Neuronal stem cell (in vitro differentiated cells): ENCODE measurements at regions not wholly inside any gene's neighbourhood (a gene's known extent, or its start where the extent isn't known, plus 50 kb on each side); places are given as distances from the start of the nearest gene placed in this dataset. TPM values are rescaled to one million over a fixed set of nuclear protein-coding genes. Genes with fewer than 3 reads are reported as not detected.

Experiments
- DNase-seq: peaks from one replicate; pipeline ENCODE4 v3.0.0-alpha.2; 2013; ENCODE audit warnings: low spot score
- H2AFZ ChIP-seq: one replicate; pipeline ENCODE4 v1.6.1; 2013; ENCODE audit warnings: mild to moderate bottlenecking, low read length, inconsistent platforms
- H2AK5ac ChIP-seq: 2 replicates; pipeline ENCODE4 v1.6.1; 2013; ENCODE audit warnings: low read depth, mild to moderate bottlenecking, inconsistent platforms, low read length, moderate library complexity, mixed read lengths
- H2BK120ac ChIP-seq: 2 replicates; pipeline ENCODE4 v1.6.1; 2013; ENCODE audit warnings: low read depth, mild to moderate bottlenecking, inconsistent platforms, low read length, moderate library complexity, mixed read lengths
- H2BK12ac ChIP-seq: one replicate; pipeline ENCODE4 v1.6.1; 2013; ENCODE audit warnings: low read length, inconsistent platforms
- H2BK15ac ChIP-seq: 2 replicates; pipeline ENCODE4 v1.6.1; 2013; ENCODE audit warnings: mild to moderate bottlenecking, low read length, inconsistent platforms, mixed read lengths
- H2BK5ac ChIP-seq: one replicate; pipeline ENCODE4 v1.6.1; 2013; ENCODE audit warnings: inconsistent platforms, mild to moderate bottlenecking, low read length, moderate library complexity
- H3K14ac ChIP-seq: one replicate; pipeline ENCODE4 v1.6.1; 2013; ENCODE audit warnings: low read length, inconsistent platforms
- H3K18ac ChIP-seq: 2 replicates; pipeline ENCODE4 v1.6.1; 2013; ENCODE audit warnings: low read length, inconsistent platforms
- H3K23ac ChIP-seq: 2 replicates; pipeline ENCODE4 v1.6.1; 2013; ENCODE audit warnings: low read depth, mild to moderate bottlenecking, mixed read lengths, low read length, inconsistent platforms; ENCODE audit not compliant: poor library complexity
- H3K27ac ChIP-seq: replicated peaks from 3 replicates; pipeline ENCODE4 v1.5.1; 2013; ENCODE audit warnings: low read length, inconsistent platforms
- H3K27me3 ChIP-seq, 3 experiments: 2 replicates each; pipeline ENCODE4 v1.6.1; 2013; ENCODE audit warnings: low read length in 3 of 3, mild to moderate bottlenecking in 2 of 3, inconsistent platforms in 1 of 3, low read depth in 1 of 3, mixed read lengths in 1 of 3, moderate library complexity in 1 of 3; ENCODE audit not compliant: control insufficient read depth in 3 of 3, insufficient read depth in 3 of 3
- H3K36me3 ChIP-seq, 2 donors: replicated peaks in 1 of 2; 2 replicates each; pipeline ENCODE4 v1.6.1; 2013; ENCODE audit warnings: low read length in 2 of 2; ENCODE audit not compliant: control insufficient read depth in 2 of 2, insufficient read depth in 2 of 2
- H3K4ac ChIP-seq: 2 replicates; pipeline ENCODE4 v1.6.1; 2013; ENCODE audit warnings: inconsistent platforms, mild to moderate bottlenecking, low read length, moderate library complexity
- H3K4me1 ChIP-seq, 2 donors: 1 replicate in 1 of 2; 2 replicates in 1 of 2; pipeline ENCODE4 v1.6.1; 2013; ENCODE audit warnings: low read length in 2 of 2, low read depth in 1 of 2; ENCODE audit not compliant: control insufficient read depth in 2 of 2, insufficient read depth in 1 of 2
- H3K4me2 ChIP-seq: one replicate; pipeline ENCODE4 v1.6.1; 2013; ENCODE audit warnings: mild to moderate bottlenecking, low read length, inconsistent platforms; ENCODE audit not compliant: insufficient read depth, poor library complexity, severe bottlenecking
- H3K4me3 ChIP-seq, 2 donors: 2 replicates each; pipeline ENCODE4 v1.5.1; 2013; ENCODE audit warnings: low read length in 2 of 2, mild to moderate bottlenecking in 2 of 2, inconsistent platforms in 1 of 2, moderate library complexity in 1 of 2
- H3K79me1 ChIP-seq: one replicate; pipeline ENCODE4 v1.6.1; 2013; ENCODE audit warnings: low read depth, mild to moderate bottlenecking, inconsistent platforms, low read length, moderate library complexity
- H3K9ac ChIP-seq: one replicate; pipeline ENCODE4 v1.6.1; 2013; ENCODE audit warnings: mild to moderate bottlenecking, low read depth, low read length, inconsistent platforms; ENCODE audit not compliant: poor library complexity
- H3K9me3 ChIP-seq, 2 donors: replicated peaks in 1 of 2; 2 replicates each; pipeline versions ENCODE3 to v1.6.1; 2013; ENCODE audit warnings: low read length in 2 of 2, mild to moderate bottlenecking in 2 of 2, inconsistent platforms in 1 of 2, low read depth in 1 of 2, mixed read lengths in 1 of 2, moderate library complexity in 1 of 2; ENCODE audit not compliant: control insufficient read depth in 2 of 2, insufficient read depth in 1 of 2
- H4K8ac ChIP-seq: one replicate; pipeline ENCODE4 v1.6.1; 2013; ENCODE audit warnings: low read depth, mild to moderate bottlenecking, inconsistent platforms, low read length, moderate library complexity
- H4K91ac ChIP-seq: one replicate; pipeline ENCODE4 v1.6.1; 2013; ENCODE audit warnings: low read length, low read depth, mild to moderate bottlenecking, inconsistent platforms; ENCODE audit not compliant: poor library complexity
- WGBS, 2 donors: extraction: QIAGEN DNeasy Blood & Tissue Kit; methylation state at CpG; one replicate each; pipeline ENCODE4 v1.1.7; 2013; ENCODE audit warnings: missing lambda C conversion rate in 2 of 2, mixed read lengths in 1 of 2; ENCODE audit not compliant: insufficient read length in 2 of 2, insufficient replicate concordance in 1 of 2; ENCODE audit errors: extremely low coverage in 2 of 2; 5-methylcytosine and 5-hydroxymethylcytosine counted together
- small RNA-seq: library from polyadenylated mRNA; stranded (forward); fragments of <200 nt; extraction: miRNeasy Mini kit (QIAGEN cat#:217004); gene quantifications from one replicate; pipeline ENCODE3, GENCODE V24; 2013; ENCODE audit not compliant: insufficient read depth

DNA sequence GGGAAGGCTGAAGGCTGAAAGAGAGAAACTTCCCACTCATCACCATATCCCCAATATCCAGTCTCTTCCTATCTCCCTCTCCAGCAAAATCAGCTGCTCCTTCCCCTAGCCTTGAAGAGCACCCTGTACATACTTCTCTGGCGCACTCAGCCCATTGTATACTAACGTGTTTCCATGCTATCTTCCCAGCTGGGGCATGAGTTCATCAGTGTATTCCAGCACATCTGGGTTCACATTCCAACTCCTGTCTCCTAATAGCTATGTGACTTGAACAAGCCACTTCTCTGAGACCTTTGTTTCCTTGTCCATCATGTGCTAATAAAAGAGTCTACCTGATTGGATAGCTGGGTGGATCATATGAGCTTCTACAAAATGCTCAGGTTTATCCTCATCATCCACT is 51.1 kb upstream of the OLIG2 start:
- Histone ChIP-seq H2BK120ac (no peak overlapping the region), H2BK15ac (no peak overlapping the region), H2AK5ac (no peak overlapping the region), H3K14ac (no peak overlapping the region), H3K27me3 (peaks cover 0 to 22% (median 0%) of the 10 kb centered on the region in 3 experiments), H2AFZ (no peak overlapping the region), H4K91ac (no peak overlapping the region), H3K18ac (no peak overlapping the region), H3K4ac (no peak overlapping the region), H3K9ac (no peak overlapping the region), H2BK12ac (no peak overlapping the region), H3K27ac (no peak overlapping the region), H3K36me3 (no peaks in the 10 kb centered on the region), H3K4me3 (no peak overlapping the region), H4K8ac (no peak overlapping the region), H3K79me1 (no peaks in the 10 kb centered on the region), H3K4me1 (peaks cover 0 to 17% of the 10 kb centered on the region in 2 donors), H2BK5ac (no peak overlapping the region), H3K23ac (no peak overlapping the region), H3K9me3 (no peaks in the 10 kb centered on the region), H3K4me2 (no peak overlapping the region)
- no peak for DNase-seq
- no CpG with 5 or more reads among the region's 2 CpGs for WGBS, 2 donors

DNA sequence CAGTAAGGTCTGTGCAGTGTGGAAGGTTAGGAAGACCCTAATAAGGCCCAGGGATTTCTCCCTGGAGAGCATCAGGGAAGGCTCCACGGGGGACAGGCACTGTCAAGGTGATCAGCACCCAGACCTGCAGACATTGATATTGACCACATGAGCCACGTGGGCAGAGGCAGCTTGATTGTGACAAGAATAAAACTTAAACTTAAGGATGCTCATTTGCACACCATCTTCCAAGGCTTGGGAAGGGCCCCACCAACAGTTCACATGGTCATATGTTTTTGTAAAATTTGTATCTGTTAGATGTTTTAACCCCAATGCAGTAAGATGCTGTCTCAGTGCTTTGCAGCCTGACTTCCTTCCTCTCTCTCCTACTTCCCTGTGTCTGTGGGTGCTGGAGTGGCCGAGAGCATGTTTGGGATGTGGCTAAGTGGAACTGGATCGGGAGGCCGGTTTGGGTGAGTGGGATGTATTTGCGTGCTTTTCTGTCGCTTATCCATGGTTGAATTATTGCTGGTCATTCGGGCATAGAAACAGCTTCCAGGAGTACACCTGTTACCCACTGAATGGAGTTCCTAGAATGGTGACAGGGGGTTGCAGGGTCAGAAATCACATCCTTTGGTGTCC is 49.8 kb upstream of the OLIG2 start:
- Histone ChIP-seq H3K27me3 (peaks cover 0 to 22% (median 0%) of the 10 kb centered on the region in 3 experiments), H4K8ac (no peak overlapping the region), H3K79me1 (no peaks in the 10 kb centered on the region), H3K18ac (no peak overlapping the region), H4K91ac (no peak overlapping the region), H2AK5ac (no peak overlapping the region), H3K4me3 (no peak overlapping the region), H3K4ac (no peak overlapping the region), H3K4me1 (peaks cover 0 to 17% of the 10 kb centered on the region in 2 donors), H3K27ac (no peak overlapping the region), H3K14ac (no peak overlapping the region), H2BK120ac (no peak overlapping the region), H3K23ac (no peak overlapping the region), H3K36me3 (no peaks in the 10 kb centered on the region), H3K9me3 (no peaks in the 10 kb centered on the region), H2BK5ac (no peak overlapping the region), H2BK12ac (no peak overlapping the region), H2AFZ (no peak overlapping the region), H3K9ac (no peak overlapping the region), H2BK15ac (no peak overlapping the region), H3K4me2 (no peak overlapping the region)
- WGBS, 2 donors, result no CpG with 5 or more reads among the region's 8 CpGs
- no peak for DNase-seq

Small RNA genes in the stretch of these regions (small RNA-seq; reads per million reads assigned to genes)
- not detected for gene RF00156
